GM12891 (cell line): ENCODE measurements at regions not wholly inside any gene's neighbourhood (a gene's known extent, or its start where the extent isn't known, plus 50 kb on each side); places are given as distances from the start of the nearest gene placed in this dataset.
A peak's percentile ranks its signal among the peaks of the same experiment; 100 is the strongest.

ENCODE experiments used
- DNase-seq: peaks from one replicate; pipeline ENCODE4 v3.0.0; 2011; ENCODE audit warnings: low spot score; ENCODE audit not compliant: insufficient read length
- FAIRE-seq: peaks from 2 replicates; lab custom pipeline; 2011; peaks lifted over from hg19 to GRCh38; lab: Jason Lieb, UNC
- PAX5 ChIP-seq: IDR thresholded peaks from 2 replicates; pipeline ENCODE4 v1.6.1; 2011; ENCODE audit warnings: low read length, moderate library complexity, mild to moderate bottlenecking; ENCODE audit not compliant: insufficient read depth, severe bottlenecking
- POLR2A ChIP-seq: IDR thresholded peaks from 2 replicates; pipeline ENCODE4 v1.6.1; 2011; ENCODE audit warnings: low read depth, low read length, control low read depth
- POLR2AphosphoS5 ChIP-seq: IDR thresholded peaks from 2 replicates; pipeline ENCODE4 v1.6.1; 2011; ENCODE audit warnings: low read depth, low read length, control low read depth
- POU2F2 ChIP-seq: IDR thresholded peaks from 2 replicates; pipeline ENCODE4 v1.6.1; 2011; ENCODE audit warnings: low read depth, mild to moderate bottlenecking, control low read depth, low read length, moderate library complexity
- SPI1 ChIP-seq: IDR thresholded peaks from 2 replicates; pipeline ENCODE4 v1.6.1; 2011; ENCODE audit warnings: low read depth, low read length, control low read depth
- TAF1 ChIP-seq: IDR thresholded peaks from 2 replicates; pipeline ENCODE4 v1.6.1; 2011; ENCODE audit warnings: low read depth, low read length, control low read depth

GRCh38 chr14:52380294-52380693, 66.2 kb downstream of the PTGER2 start:
- TF ChIP-seq PAX5 (no peak), SPI1 (no peak), POU2F2 (no peak), TAF1 (no peak), POLR2AphosphoS5 (no peak), POLR2A (no peak)
- DNase-seq (peak; percentile 6), FAIRE-seq (no peak)
